GM12878 (cell line): ENCODE measurements at regions not wholly inside any gene's neighbourhood (a gene's known extent, or its start where the extent isn't known, plus 50 kb on each side); places are given as distances from the start of the nearest gene placed in this dataset.

ENCODE experiments used
- CEBPB ChIP-seq, 2 experiments: fragments of 150-350 bp in 1 of 2; IDR thresholded peaks; 2 replicates each; pipeline ENCODE4 v1.6.1; 2012 to 2014; ENCODE audit warnings: low read depth in 2 of 2, low read length in 2 of 2, borderline replicate concordance in 1 of 2, inconsistent platforms in 1 of 2
- CHD1 ChIP-seq: IDR thresholded peaks from 2 replicates; pipeline ENCODE4 v1.6.1; 2012; ENCODE audit warnings: low read depth, low read length, improper control_type of control experiment
- CHD4 ChIP-seq: fragments of 200-600 bp; sonication (generic); IDR thresholded peaks from 2 replicates; pipeline ENCODE4 v1.6.1; 2016; ENCODE audit warnings: mild to moderate bottlenecking
- RAD21 ChIP-seq: IDR thresholded peaks from 2 replicates; pipeline ENCODE4 v1.6.1; 2011; ENCODE audit warnings: mild to moderate bottlenecking, low read depth, low read length, moderate library complexity; ENCODE audit not compliant: insufficient read depth
- RAD51 ChIP-seq: fragments of 450-650 bp; IDR thresholded peaks from 2 replicates; pipeline ENCODE4 v1.6.1; 2016; ENCODE audit warnings: moderate library complexity, mild to moderate bottlenecking, inconsistent platforms
- SUZ12 ChIP-seq: fragments of 200-600 bp; sonication (generic); IDR thresholded peaks from one replicate; pipeline ENCODE4 v1.6.1; 2018; ENCODE audit warnings: antibody characterized with exemption, mild to moderate bottlenecking; ENCODE audit not compliant: unreplicated experiment
- TAF1 ChIP-seq: IDR thresholded peaks from 2 replicates; pipeline ENCODE4 v1.6.1; 2011; ENCODE audit warnings: mild to moderate bottlenecking, low read depth, low read length, borderline replicate concordance
- TF ChIP-seq, protein P1 (sequence below): fragments of 450-650 bp; formaldehyde crosslinking; IDR thresholded peaks from 2 replicates; pipeline ENCODE4 v1.5.0; 2022; ENCODE audit warnings: mild to moderate bottlenecking, missing genetic modification characterization
- TF ChIP-seq, protein P2 (sequence below), 3 experiments: IDR thresholded peaks in 2 of 3; conservative IDR thresholded peaks in 1 of 3; 2 replicates each; pipeline ENCODE4 v1.5.1; 2011; ENCODE audit warnings: low read depth in 3 of 3, low read length in 3 of 3, mild to moderate bottlenecking in 3 of 3, control low read depth in 2 of 3, moderate library complexity in 2 of 3, inconsistent platforms in 1 of 3, mixed read lengths in 1 of 3; ENCODE audit not compliant: control insufficient read depth in 2 of 3, insufficient read depth in 1 of 3; ENCODE audit errors: extremely low read depth in 1 of 3

DNA sequence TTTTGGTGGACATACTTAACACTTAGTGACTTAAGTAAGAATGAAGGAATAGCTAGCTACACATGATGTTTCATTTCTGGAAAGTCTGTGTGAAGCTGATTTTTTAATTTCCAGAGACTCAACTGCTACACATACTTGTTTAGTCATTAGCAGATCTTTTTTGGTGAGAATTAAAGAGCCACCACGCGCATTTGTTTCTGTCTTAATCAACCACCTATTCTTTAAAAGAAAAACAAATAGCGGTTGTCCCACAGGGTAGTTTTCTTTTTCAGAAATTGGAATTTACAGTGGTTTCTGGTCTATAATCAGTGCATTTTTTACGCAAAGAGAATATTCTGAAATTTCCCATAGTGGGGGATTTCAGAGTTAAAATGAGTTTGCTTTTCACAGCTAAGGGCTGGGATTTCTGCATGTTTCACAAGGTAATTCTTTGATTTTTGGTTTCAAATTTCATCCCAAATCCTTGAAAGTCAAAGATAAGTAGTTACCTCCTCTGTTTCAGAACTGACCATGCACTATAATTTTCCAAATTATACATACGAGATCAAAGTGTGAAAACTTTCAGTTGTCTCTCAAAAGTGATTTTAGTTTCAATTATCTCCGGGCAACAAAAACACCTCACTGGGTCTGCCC is 631.0 kb upstream of the GRM7 start:
- TF ChIP-seq TAF1 (no peak), CEBPB (IDR thresholded peaks at IDR 0.05; ENCODE audit: borderline replicate concordance in 1 of 2, low read depth in 2 of 2, low read length in 2 of 2) (no peak), RAD21 (no peak), CHD4 (no peak), SUZ12 (no peak), RAD51 (no peak), CHD1 (no peak)
- TF ChIP-seq, protein P1, sequence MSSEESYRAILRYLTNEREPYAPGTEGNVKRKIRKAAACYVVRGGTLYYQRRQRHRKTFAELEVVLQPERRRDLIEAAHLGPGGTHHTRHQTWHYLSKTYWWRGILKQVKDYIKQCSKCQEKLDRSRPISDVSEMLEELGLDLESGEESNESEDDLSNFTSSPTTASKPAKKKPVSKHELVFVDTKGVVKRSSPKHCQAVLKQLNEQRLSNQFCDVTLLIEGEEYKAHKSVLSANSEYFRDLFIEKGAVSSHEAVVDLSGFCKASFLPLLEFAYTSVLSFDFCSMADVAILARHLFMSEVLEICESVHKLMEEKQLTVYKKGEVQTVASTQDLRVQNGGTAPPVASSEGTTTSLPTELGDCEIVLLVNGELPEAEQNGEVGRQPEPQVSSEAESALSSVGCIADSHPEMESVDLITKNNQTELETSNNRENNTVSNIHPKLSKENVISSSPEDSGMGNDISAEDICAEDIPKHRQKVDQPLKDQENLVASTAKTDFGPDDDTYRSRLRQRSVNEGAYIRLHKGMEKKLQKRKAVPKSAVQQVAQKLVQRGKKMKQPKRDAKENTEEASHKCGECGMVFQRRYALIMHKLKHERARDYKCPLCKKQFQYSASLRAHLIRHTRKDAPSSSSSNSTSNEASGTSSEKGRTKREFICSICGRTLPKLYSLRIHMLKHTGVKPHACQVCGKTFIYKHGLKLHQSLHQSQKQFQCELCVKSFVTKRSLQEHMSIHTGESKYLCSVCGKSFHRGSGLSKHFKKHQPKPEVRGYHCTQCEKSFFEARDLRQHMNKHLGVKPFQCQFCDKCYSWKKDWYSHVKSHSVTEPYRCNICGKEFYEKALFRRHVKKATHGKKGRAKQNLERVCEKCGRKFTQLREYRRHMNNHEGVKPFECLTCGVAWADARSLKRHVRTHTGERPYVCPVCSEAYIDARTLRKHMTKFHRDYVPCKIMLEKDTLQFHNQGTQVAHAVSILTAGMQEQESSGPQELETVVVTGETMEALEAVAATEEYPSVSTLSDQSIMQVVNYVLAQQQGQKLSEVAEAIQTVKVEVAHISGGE, result no peak
- TF ChIP-seq, protein P2, sequence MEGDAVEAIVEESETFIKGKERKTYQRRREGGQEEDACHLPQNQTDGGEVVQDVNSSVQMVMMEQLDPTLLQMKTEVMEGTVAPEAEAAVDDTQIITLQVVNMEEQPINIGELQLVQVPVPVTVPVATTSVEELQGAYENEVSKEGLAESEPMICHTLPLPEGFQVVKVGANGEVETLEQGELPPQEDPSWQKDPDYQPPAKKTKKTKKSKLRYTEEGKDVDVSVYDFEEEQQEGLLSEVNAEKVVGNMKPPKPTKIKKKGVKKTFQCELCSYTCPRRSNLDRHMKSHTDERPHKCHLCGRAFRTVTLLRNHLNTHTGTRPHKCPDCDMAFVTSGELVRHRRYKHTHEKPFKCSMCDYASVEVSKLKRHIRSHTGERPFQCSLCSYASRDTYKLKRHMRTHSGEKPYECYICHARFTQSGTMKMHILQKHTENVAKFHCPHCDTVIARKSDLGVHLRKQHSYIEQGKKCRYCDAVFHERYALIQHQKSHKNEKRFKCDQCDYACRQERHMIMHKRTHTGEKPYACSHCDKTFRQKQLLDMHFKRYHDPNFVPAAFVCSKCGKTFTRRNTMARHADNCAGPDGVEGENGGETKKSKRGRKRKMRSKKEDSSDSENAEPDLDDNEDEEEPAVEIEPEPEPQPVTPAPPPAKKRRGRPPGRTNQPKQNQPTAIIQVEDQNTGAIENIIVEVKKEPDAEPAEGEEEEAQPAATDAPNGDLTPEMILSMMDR (IDR thresholded peaks at IDR 0.05 in 2 of 3, conservative IDR thresholded peaks at IDR 0.05 in 1 of 3; ENCODE audit: control insufficient read depth in 2 of 3, extremely low read depth in 1 of 3, insufficient read depth in 1 of 3, low read depth in 3 of 3, low read length in 3 of 3), result no peak
